SK-N-SH (cell line): ENCODE measurements at regions not wholly inside any gene's neighbourhood (a gene's known extent, or its start where the extent isn't known, plus 50 kb on each side); places are given as distances from the start of the nearest gene placed in this dataset.

Experiments used
- CTCF ChIA-PET: fragments of 300-600, 350-600 bp; formaldehyde crosslinking; extraction: SDS; loops from one replicate; lab custom pipeline; 2021; lab: Yijun Ruan, JAX
- POLR2A ChIA-PET: fragments of 350-600 bp; sonication (Branson Sonifier 250); formaldehyde crosslinking; extraction: SDS; loops from one replicate; lab custom pipeline; 2020; ENCODE audit warnings: antibody characterized with exemption, inconsistent platforms; lab: Yijun Ruan, JAX
- DNase-seq: peaks from one replicate; pipeline ENCODE4 v3.0.0; 2012
- H2AFZ ChIP-seq: fragments of 200-600 bp; sonication (generic); 2 replicates; pipeline ENCODE4 v1.8.1; 2016; ENCODE audit warnings: antibody characterized with exemption, mild to moderate bottlenecking, low read depth
- H3F3A ChIP-seq: fragments of 200-600 bp; sonication (generic); replicated peaks from 2 replicates; pipeline ENCODE3; 2016; ENCODE audit warnings: antibody characterized with exemption, mild to moderate bottlenecking; ENCODE audit not compliant: insufficient read depth
- H3K27ac ChIP-seq, 2 experiments: fragments of 200-500 bp in 1 of 2; fragments of 200-600 bp in 1 of 2; sonication (Bioruptor generic) in 1 of 2; sonication (generic), shearing (Covaris generic) in 1 of 2; 2 replicates each; pipeline versions ENCODE4 v1.5.1 to v1.6.1; 2014 to 2016; ENCODE audit warnings: low read depth in 2 of 2, inconsistent platforms in 1 of 2, low read length in 1 of 2, mild to moderate bottlenecking in 1 of 2, mixed read lengths in 1 of 2
- H3K27me3 ChIP-seq: fragments of 200-600 bp; sonication (generic), shearing (Covaris generic); 2 replicates; pipeline ENCODE4 v1.6.1; 2016; ENCODE audit warnings: mixed run types; ENCODE audit not compliant: insufficient read depth
- H3K36me3 ChIP-seq, 2 experiments: fragments of 200-500 bp in 1 of 2; fragments of 200-600 bp in 1 of 2; sonication (Bioruptor generic) in 1 of 2; sonication (generic) in 1 of 2; replicated peaks in 1 of 2; 2 replicates each; pipeline versions ENCODE3 to v1.5.1; 2014 to 2016; ENCODE audit warnings: low read length in 1 of 2, mild to moderate bottlenecking in 1 of 2; ENCODE audit not compliant: insufficient read depth in 2 of 2, control insufficient read depth in 1 of 2
- H3K4me1 ChIP-seq, 2 experiments: fragments of 200-500 bp in 1 of 2; fragments of 200-600 bp in 1 of 2; sonication (Bioruptor generic) in 1 of 2; sonication (generic), shearing (Covaris generic) in 1 of 2; 2 replicates each; pipeline versions ENCODE4 v1.5.1 to v1.6.1; 2014 to 2016; ENCODE audit warnings: low read depth in 1 of 2, low read length in 1 of 2, mixed run types in 1 of 2; ENCODE audit not compliant: insufficient read depth in 2 of 2, control insufficient read depth in 1 of 2
- H3K4me2 ChIP-seq: fragments of 200-600 bp; sonication (generic), shearing (Covaris generic); 2 replicates; pipeline ENCODE4 v1.6.1; 2017; ENCODE audit warnings: mixed run types
- H3K4me3 ChIP-seq, 2 experiments: fragments of 200-500 bp in 1 of 2; fragments of 200-600 bp in 1 of 2; sonication (Bioruptor generic) in 1 of 2; sonication (generic), shearing (Covaris generic) in 1 of 2; 2 replicates each; pipeline versions ENCODE4 v1.5.1 to v1.8.1; 2014 to 2016; ENCODE audit warnings: low read depth in 2 of 2, inconsistent platforms in 1 of 2, low read length in 1 of 2, mild to moderate bottlenecking in 1 of 2, mixed read lengths in 1 of 2, moderate library complexity in 1 of 2
- H3K79me2 ChIP-seq: fragments of 200-600 bp; sonication (generic); 2 replicates; pipeline ENCODE4 v1.8.1; 2017; ENCODE audit warnings: mild to moderate bottlenecking; ENCODE audit not compliant: insufficient read depth
- H3K9ac ChIP-seq: fragments of 200-600 bp; sonication (generic); 2 replicates; pipeline ENCODE4 v1.6.1; 2017; ENCODE audit warnings: mixed run types
- H3K9me2 ChIP-seq: fragments of 200-600 bp; sonication (generic); 2 replicates; pipeline ENCODE4 v1.6.1; 2017; ENCODE audit warnings: mixed run types
- H3K9me3 ChIP-seq: fragments of 200-600 bp; sonication (generic); 2 replicates; pipeline ENCODE4 v1.6.1; 2017; ENCODE audit warnings: mixed run types, mild to moderate bottlenecking, moderate library complexity
- H4K20me1 ChIP-seq: fragments of 200-600 bp; sonication (generic); 2 replicates; pipeline ENCODE4 v1.6.1; 2017; ENCODE audit warnings: mild to moderate bottlenecking, mixed run types; ENCODE audit not compliant: insufficient read depth
- CHD2 ChIP-seq: fragments of 150-350 bp; IDR thresholded peaks from 2 replicates; pipeline ENCODE4 v1.6.1; 2018; ENCODE audit warnings: low read length; ENCODE audit not compliant: partially characterized antibody
- EZH2phosphoT487 ChIP-seq: fragments of 200-600 bp; sonication (generic); IDR thresholded peaks from 2 replicates; pipeline ENCODE4 v1.6.1; 2017; ENCODE audit warnings: low read depth, mixed run types, mild to moderate bottlenecking, antibody characterized with exemption, moderate library complexity, borderline replicate concordance
- FOSL2 ChIP-seq: IDR thresholded peaks from 2 replicates; pipeline ENCODE4 v1.4.0; 2012; ENCODE audit warnings: low read depth, mild to moderate bottlenecking, moderate library complexity, borderline replicate concordance
- FOXJ3 ChIP-seq: sonication (generic); formaldehyde crosslinking; IDR thresholded peaks from 2 replicates; pipeline ENCODE4 v1.5.1; 2020; ENCODE audit warnings: mild to moderate bottlenecking, missing genetic modification reagents
- FOXM1 ChIP-seq: IDR thresholded peaks from 2 replicates; pipeline ENCODE4 v1.4.0; 2012; ENCODE audit warnings: low read depth, mild to moderate bottlenecking
- GATA2 ChIP-seq: sonication (generic); formaldehyde crosslinking; IDR thresholded peaks from 2 replicates; pipeline ENCODE4 v1.5.0; 2020; ENCODE audit warnings: mild to moderate bottlenecking, missing genetic modification reagents
- IRF3 ChIP-seq: fragments of 150-350 bp; IDR thresholded peaks from 2 replicates; pipeline ENCODE4 v1.6.1; 2016; ENCODE audit warnings: mild to moderate bottlenecking, low read depth, low read length
- MXI1 ChIP-seq: IDR thresholded peaks from 2 replicates; pipeline ENCODE4 v1.6.1; 2012; ENCODE audit warnings: mild to moderate bottlenecking, low read depth, low read length, improper control_type of control experiment
- PBX3 ChIP-seq: IDR thresholded peaks from 2 replicates; pipeline ENCODE4; 2012
- REST ChIP-seq: IDR thresholded peaks from 2 replicates; pipeline ENCODE4 v1.6.1; 2012; ENCODE audit warnings: mild to moderate bottlenecking, low read depth, low read length, moderate library complexity
- RFX5 ChIP-seq: IDR thresholded peaks from 2 replicates; pipeline ENCODE4 v1.6.1; 2012; ENCODE audit warnings: mild to moderate bottlenecking, improper control_type of control experiment, low read length
- SIN3A ChIP-seq: IDR thresholded peaks from 2 replicates; pipeline ENCODE4 v1.6.1; 2012; ENCODE audit warnings: low read depth, mild to moderate bottlenecking, low read length, moderate library complexity, borderline replicate concordance
- TEAD4 ChIP-seq: IDR thresholded peaks from 2 replicates; pipeline ENCODE4 v1.4.0; 2012; ENCODE audit warnings: mild to moderate bottlenecking, borderline replicate concordance; ENCODE audit not compliant: insufficient read depth
- USF2 ChIP-seq: fragments of 150-350 bp; IDR thresholded peaks from 2 replicates; pipeline ENCODE4 v1.6.1; 2017; ENCODE audit warnings: antibody characterized with exemption, low read length, low read depth, borderline replicate concordance
- YY1 ChIP-seq: IDR thresholded peaks from 2 replicates; pipeline ENCODE4 v1.4.0; 2012; ENCODE audit warnings: low read depth, mild to moderate bottlenecking
- WGBS: methylation state at CpG from one replicate; pipeline ENCODE4 v1.1.6; 2017; ENCODE audit warnings: low lambda C conversion rate; 5-methylcytosine and 5-hydroxymethylcytosine counted together
- TF ChIP-seq, protein P1 (sequence below): IDR thresholded peaks from 2 replicates; pipeline ENCODE4 v1.4.0; 2012; ENCODE audit warnings: low read depth, borderline replicate concordance

GRCh38 chr2:81645745-81646301 is 1341.3 kb upstream of the LRRTM1 start:
- Histone ChIP-seq H3K9me3 (no peaks in the 10 kb centered on the region), H4K20me1 (no peaks in the 10 kb centered on the region), H3K4me2 (no peak overlapping the region), H3K4me1 (no peaks in the 10 kb centered on the region), H2AFZ (no peak overlapping the region), H3K27ac (no peak overlapping the region), H3K9me2 (no peaks in the 10 kb centered on the region), H3K9ac (no peak overlapping the region), H3K4me3 (no peak overlapping the region), H3K36me3 (no peaks in the 10 kb centered on the region), H3K27me3 (no peaks in the 10 kb centered on the region), H3K79me2 (no peaks in the 10 kb centered on the region), H3F3A (no peaks in the 10 kb centered on the region)
- TF ChIP-seq EZH2phosphoT487, result no peak
- no peak for TF ChIP-seq MXI1
- TF ChIP-seq PBX3, result no peak
- TF ChIP-seq, protein P1, sequence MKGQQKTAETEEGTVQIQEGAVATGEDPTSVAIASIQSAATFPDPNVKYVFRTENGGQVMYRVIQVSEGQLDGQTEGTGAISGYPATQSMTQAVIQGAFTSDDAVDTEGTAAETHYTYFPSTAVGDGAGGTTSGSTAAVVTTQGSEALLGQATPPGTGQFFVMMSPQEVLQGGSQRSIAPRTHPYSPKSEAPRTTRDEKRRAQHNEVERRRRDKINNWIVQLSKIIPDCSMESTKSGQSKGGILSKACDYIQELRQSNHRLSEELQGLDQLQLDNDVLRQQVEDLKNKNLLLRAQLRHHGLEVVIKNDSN, result no peak
- TF ChIP-seq FOXJ3 (CRISPR knock-in tag), result no peak
- no peak for TF ChIP-seq CHD2
- no peak for TF ChIP-seq GATA2 (CRISPR knock-in tag)
- TF ChIP-seq FOXM1, result no peak
- TF ChIP-seq IRF3, result no peak
- TF ChIP-seq USF2, result no peak
- TF ChIP-seq REST, result no peak
- no peak for TF ChIP-seq YY1
- TF ChIP-seq TEAD4, result no peak
- TF ChIP-seq FOSL2, result no peak
- TF ChIP-seq RFX5, result no peak
- no peak for TF ChIP-seq SIN3A
- WGBS, result 4% methylated on average over 2 of the region's 2 CpGs
- ChIA-PET CTCF (no interaction called here), POLR2A (no interaction called here)
- DNase-seq, result no peak
